ENCODE measurements at regions not wholly inside any gene's neighbourhood (a gene's known extent, or its start where the extent isn't known, plus 50 kb on each side); places are given as distances from the start of the nearest gene placed in this dataset.

DNA sequence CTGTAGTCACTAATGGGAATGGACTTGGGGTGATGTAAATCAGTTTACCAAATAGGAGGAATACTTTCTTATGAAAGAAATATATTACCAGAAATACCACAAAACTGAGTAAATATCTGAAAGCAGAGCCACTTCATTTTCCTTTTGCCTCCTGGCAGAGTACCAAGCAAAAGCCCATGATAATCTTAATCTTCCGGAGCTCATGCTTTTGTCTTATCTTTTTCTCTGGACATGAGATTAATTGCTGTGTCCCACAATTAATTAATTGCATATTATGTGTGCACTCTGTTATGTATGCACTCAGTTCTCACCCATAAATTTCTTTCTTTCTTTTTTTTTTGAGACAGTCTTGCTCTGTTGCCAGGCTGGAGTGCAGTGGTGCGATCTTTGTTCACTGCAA lies 94.1 kb upstream of the PDE4B start:
- H3K27ac ChIP-seq: no peak overlapping the region
- no peak overlapping the region for H3K4me3 ChIP-seq
- 93 to 100% methylated on average over 2 of the region's 2 CpGs for WGBS, 2 experiments (ENCODE audit: low coverage in 1 of 2, low lambda C conversion rate in 2 of 2, missing lambda C conversion rate in 2 of 2)
- no peaks in the 10 kb centered on the region for H3K36me3 ChIP-seq (ENCODE audit: low read depth)
- no peaks in the 10 kb centered on the region for H3K9me3 ChIP-seq (ENCODE audit: low read depth)
- no peaks in the 10 kb centered on the region for H3F3A ChIP-seq (ENCODE audit: insufficient read depth)
- H2AFZ ChIP-seq: no peak overlapping the region
- no peak overlapping the region for H3K4me2 ChIP-seq (ENCODE audit: unreplicated experiment)
- DNase-seq: no peak
- H4K20me1 ChIP-seq (ENCODE audit: insufficient read depth): no peaks in the 10 kb centered on the region
- peaks cover 11% of the 10 kb centered on the region; the same call in 1 of the 2 replicates for H3K27me3 ChIP-seq (replicated peaks; ENCODE audit: insufficient read depth)
- in situ Hi-C loops (cut with MboI): loop anchor here (10.0 kb wide), 1 partner anchor 644 kb away; no protein-coding TSS in a partner anchor
- H3K9me2 ChIP-seq (ENCODE audit: insufficient read depth): no peaks in the 10 kb centered on the region
- H3K79me2 ChIP-seq (ENCODE audit: insufficient read depth): no peaks in the 10 kb centered on the region
- H3K9ac ChIP-seq: no peak overlapping the region
- no peaks in the 10 kb centered on the region for H3K4me1 ChIP-seq (ENCODE audit: insufficient read depth)
- TF ChIP-seq EZH2 (IDR thresholded peaks at IDR 0.05; ENCODE audit: insufficient read depth, poor library complexity, severe bottlenecking): no peak
- no peak for TF ChIP-seq EZH2phosphoT487 (IDR thresholded peaks at IDR 0.05; ENCODE audit: insufficient read depth, low read depth)

DNA sequence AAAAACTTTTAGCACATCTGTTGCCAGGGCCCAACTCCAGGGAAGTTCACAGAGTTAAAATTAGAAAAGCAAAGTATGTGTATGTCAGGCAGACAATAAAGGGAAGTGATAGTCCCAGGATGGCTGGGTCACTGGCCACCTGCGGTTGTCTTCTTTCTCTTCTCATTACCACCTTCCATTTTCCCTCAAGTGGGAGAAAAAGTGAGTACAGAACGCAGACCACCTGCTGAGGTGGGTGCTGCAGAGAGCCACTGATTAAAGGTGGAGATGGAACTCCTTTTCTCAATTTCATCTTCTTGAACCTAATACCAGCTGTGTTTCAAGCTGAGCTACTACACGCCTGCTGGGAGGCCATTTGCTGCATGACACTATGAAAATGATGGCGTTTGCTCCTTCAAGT lies 88.8 kb upstream of the PDE4B start:
- in situ Hi-C loops (cut with MboI): no loop called here
- Histone ChIP-seq H3K4me1 (ENCODE audit: insufficient read depth) (no peaks in the 10 kb centered on the region), H3K4me2 (ENCODE audit: unreplicated experiment) (no peak overlapping the region), H3K4me3 (no peak overlapping the region), H3K79me2 (ENCODE audit: insufficient read depth) (no peaks in the 10 kb centered on the region), H3K27me3 (replicated peaks; ENCODE audit: insufficient read depth) (peaks cover 19% of the 10 kb centered on the region), H2AFZ (no peak overlapping the region), H3K9me2 (ENCODE audit: insufficient read depth) (no peaks in the 10 kb centered on the region), H3K9me3 (ENCODE audit: low read depth) (no peaks in the 10 kb centered on the region), H3K36me3 (ENCODE audit: low read depth) (no peaks in the 10 kb centered on the region), H3K9ac (no peak overlapping the region), H3K27ac (no peak overlapping the region), H4K20me1 (ENCODE audit: insufficient read depth) (no peaks in the 10 kb centered on the region), H3F3A (ENCODE audit: insufficient read depth) (no peaks in the 10 kb centered on the region)
- no peak for DNase-seq
- TF ChIP-seq EZH2 (IDR thresholded peaks at IDR 0.05; ENCODE audit: insufficient read depth, poor library complexity, severe bottlenecking) (no peak), EZH2phosphoT487 (IDR thresholded peaks at IDR 0.05; ENCODE audit: insufficient read depth, low read depth) (no peak)
- WGBS, 2 experiments (ENCODE audit: low coverage in 1 of 2, low lambda C conversion rate in 2 of 2, missing lambda C conversion rate in 2 of 2): 29 to 30% methylated on average over 4 of the region's 4 CpGs

DNA sequence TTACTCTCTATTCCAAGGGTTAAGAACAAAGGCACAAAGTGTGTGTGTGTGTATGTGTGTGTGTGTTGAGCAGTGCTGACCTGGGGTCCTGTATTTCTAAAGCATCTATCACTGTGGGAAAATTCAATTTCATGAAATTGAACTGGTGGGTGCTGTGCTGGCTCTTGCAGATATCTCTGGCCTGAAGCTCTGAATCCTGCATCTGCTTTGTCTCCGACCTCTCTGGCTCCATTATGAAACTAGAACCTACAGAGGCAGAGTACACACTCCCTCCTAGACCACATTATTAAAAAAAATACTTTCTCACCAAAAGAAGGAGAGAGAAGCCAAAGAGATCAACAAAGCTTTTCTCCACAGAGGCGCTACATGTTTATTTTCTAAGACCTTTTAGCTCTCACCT lies 88.4 kb upstream of the PDE4B start:
- no peak for DNase-seq
- no peaks in the 10 kb centered on the region for H4K20me1 ChIP-seq (ENCODE audit: insufficient read depth)
- H3K9ac ChIP-seq: no peak overlapping the region
- H2AFZ ChIP-seq: no peak overlapping the region
- no peak overlapping the region for H3K4me2 ChIP-seq (ENCODE audit: unreplicated experiment)
- no peak overlapping the region for H3K4me3 ChIP-seq
- in situ Hi-C loops (cut with MboI): no loop called here
- WGBS, 2 experiments (ENCODE audit: low coverage in 1 of 2, low lambda C conversion rate in 2 of 2, missing lambda C conversion rate in 2 of 2): 38 to 43% methylated on average over 2 of the region's 2 CpGs
- H3K9me3 ChIP-seq (ENCODE audit: low read depth): no peaks in the 10 kb centered on the region
- no peaks in the 10 kb centered on the region for H3F3A ChIP-seq (ENCODE audit: insufficient read depth)
- H3K9me2 ChIP-seq (ENCODE audit: insufficient read depth): no peaks in the 10 kb centered on the region
- peaks cover 19% of the 10 kb centered on the region for H3K27me3 ChIP-seq (replicated peaks; ENCODE audit: insufficient read depth)
- no peak overlapping the region for H3K27ac ChIP-seq
- H3K4me1 ChIP-seq (ENCODE audit: insufficient read depth): no peaks in the 10 kb centered on the region
- no peak for TF ChIP-seq EZH2 (IDR thresholded peaks at IDR 0.05; ENCODE audit: insufficient read depth, poor library complexity, severe bottlenecking)
- TF ChIP-seq EZH2phosphoT487 (IDR thresholded peaks at IDR 0.05; ENCODE audit: insufficient read depth, low read depth): no peak
- no peaks in the 10 kb centered on the region for H3K36me3 ChIP-seq (ENCODE audit: low read depth)
- H3K79me2 ChIP-seq (ENCODE audit: insufficient read depth): no peaks in the 10 kb centered on the region

DNA sequence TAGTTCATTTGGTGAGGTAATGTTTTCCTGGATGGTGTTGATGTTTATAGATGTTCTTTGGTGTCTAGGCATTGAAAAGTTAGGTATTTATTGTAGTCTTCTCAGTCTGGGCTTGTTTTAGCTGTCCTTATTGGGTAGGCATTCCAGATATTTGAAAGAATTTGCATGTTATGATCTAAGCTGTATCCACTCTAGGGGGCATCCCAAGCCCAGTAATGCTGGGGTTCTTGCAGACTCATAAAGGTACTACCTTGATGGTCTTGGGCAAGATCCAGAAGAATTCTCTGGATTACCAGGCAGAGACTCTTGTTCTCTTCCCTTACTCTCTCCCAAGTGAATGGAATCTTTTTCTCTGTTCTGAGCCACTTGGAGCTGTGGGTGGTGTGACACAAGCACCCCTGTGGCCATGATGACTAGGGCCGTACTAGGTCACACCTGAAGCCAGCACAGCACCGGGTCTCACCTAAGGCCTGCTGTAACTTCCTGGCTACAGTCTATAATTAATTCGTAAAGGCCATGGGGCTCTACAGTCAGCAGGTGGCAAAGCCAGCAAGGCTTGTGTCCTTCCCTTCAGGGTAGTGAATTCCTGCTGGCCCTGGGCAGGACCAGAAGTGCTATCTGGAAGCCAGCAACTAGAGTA lies 74.8 kb upstream of the PDE4B start:
- Histone ChIP-seq H3K27ac (no peak overlapping the region), H2AFZ (no peak overlapping the region), H3K36me3 (ENCODE audit: low read depth) (no peaks in the 10 kb centered on the region), H3K9me2 (ENCODE audit: insufficient read depth) (no peaks in the 10 kb centered on the region), H3K4me3 (no peak overlapping the region), H3K79me2 (ENCODE audit: insufficient read depth) (no peaks in the 10 kb centered on the region), H3F3A (ENCODE audit: insufficient read depth) (no peaks in the 10 kb centered on the region), H4K20me1 (ENCODE audit: insufficient read depth) (no peaks in the 10 kb centered on the region), H3K9me3 (ENCODE audit: low read depth) (no peaks in the 10 kb centered on the region), H3K4me2 (ENCODE audit: unreplicated experiment) (no peak overlapping the region), H3K4me1 (ENCODE audit: insufficient read depth) (no peaks in the 10 kb centered on the region), H3K9ac (no peak overlapping the region), H3K27me3 (replicated peaks; ENCODE audit: insufficient read depth) (no peaks in the 10 kb centered on the region)
- whole genome bisulfite sequencing, 2 experiments (ENCODE audit: low coverage in 1 of 2, low lambda C conversion rate in 2 of 2, missing lambda C conversion rate in 2 of 2): 78 to 83% methylated on average over 3 of the region's 3 CpGs
- peak; percentile 44 for DNase-seq
- in situ Hi-C loops (cut with MboI): loop anchor here (10.0 kb wide), 2 partner anchors 227 to 527 kb away; no protein-coding TSS in a partner anchor
- no peak for TF ChIP-seq EZH2 (IDR thresholded peaks at IDR 0.05; ENCODE audit: insufficient read depth, poor library complexity, severe bottlenecking)
- no peak for TF ChIP-seq EZH2phosphoT487 (IDR thresholded peaks at IDR 0.05; ENCODE audit: insufficient read depth, low read depth)

Measured in GM23248 (cell line).